Epithelial cell of esophagus (primary cell): ENCODE measurements at regions not wholly inside any gene's neighbourhood (a gene's known extent, or its start where the extent isn't known, plus 50 kb on each side); places are given as distances from the start of the nearest gene placed in this dataset.

ENCODE experiments used
- DNase-seq: peaks from one replicate; pipeline ENCODE4 v3.0.0; 2010; ENCODE audit warnings: low read depth
- H3K4me3 ChIP-seq: 2 replicates; pipeline ENCODE4 v1.5.1; 2011; ENCODE audit warnings: mild to moderate bottlenecking, low read length, control low read depth
- CTCF ChIP-seq: IDR thresholded peaks from 2 replicates; pipeline ENCODE4 v1.5.1; 2011; ENCODE audit warnings: low read depth, mild to moderate bottlenecking, low read length, control low read depth, inconsistent platforms; ENCODE audit not compliant: insufficient read depth; ENCODE audit errors: missing control alignments

DNA sequence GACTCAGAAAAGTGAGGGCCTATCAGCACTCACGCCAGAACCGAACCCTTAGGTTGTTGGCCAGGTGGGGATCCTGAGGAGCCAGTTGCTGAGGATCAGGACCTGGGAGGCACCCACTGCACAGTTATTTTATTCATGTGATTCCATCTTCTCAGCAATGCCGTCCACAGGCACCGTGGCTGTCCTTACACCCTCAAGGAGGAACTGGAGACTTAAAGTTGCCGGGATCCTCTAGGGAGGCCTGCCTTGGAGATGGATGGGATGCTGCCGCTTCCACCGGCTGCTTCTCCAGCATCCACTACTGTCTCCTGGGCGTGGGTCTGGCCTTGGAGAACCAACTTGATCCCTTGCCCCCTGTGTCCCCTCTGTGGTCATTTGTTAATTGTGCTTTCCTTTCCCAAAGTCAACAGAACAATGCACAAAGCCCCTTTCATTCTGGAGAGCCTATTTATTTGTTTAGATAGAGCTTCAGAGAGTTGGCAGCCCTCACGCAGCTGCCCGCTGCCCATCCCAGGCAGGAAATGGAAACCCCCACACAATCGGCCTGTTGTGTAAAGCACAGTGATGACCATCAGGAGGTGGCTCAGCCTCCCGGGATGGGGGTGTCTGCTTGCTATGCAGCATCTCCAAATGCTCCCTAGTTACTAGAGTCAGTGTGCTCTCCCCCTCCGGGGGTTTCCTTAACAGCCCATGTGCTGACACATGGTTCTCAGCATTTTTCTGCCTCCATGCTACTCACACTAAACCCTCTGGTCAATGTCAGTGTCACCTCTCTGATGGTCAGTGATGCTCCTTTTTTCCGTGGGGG lies 52.9 kb upstream of the IGFBP3 start:
- no peak for DNase-seq
- H3K4me3 ChIP-seq = no peak overlapping the region
- no peak for TF ChIP-seq CTCF

- TF ChIP-seq CTCF = no peak
- H3K4me3 ChIP-seq = no peak overlapping the region
- no peak for DNase-seq
Observed at GRCh38 chr7:45972629-45973312, 51.7 kb upstream of the IGFBP3 start.

- no peak for TF ChIP-seq CTCF
- no peak for DNase-seq
- H3K4me3 ChIP-seq = no peak overlapping the region
Observed at GRCh38 chr7:45971661-45972175, 50.6 kb upstream of the IGFBP3 start.

- no peak for TF ChIP-seq CTCF
- no peak overlapping the region for H3K4me3 ChIP-seq
- DNase-seq = no peak
Observed at GRCh38 chr7:45971171-45971570, 50.1 kb upstream of the IGFBP3 start.
